Thyroid gland (tissue), 4 donors: ENCODE measurements at regions not wholly inside any gene's neighbourhood (a gene's known extent, or its start where the extent isn't known, plus 50 kb on each side); places are given as distances from the start of the nearest gene placed in this dataset.
"Not testable (repeated sequence)": the region's sequence is repeated elsewhere in the genome, so short reads cannot be mapped to it uniquely, and the experiment has no call there.

Experiments used
- CTCF ChIP-seq, 6 experiments: fragments of 200-600 bp in 3 of 6; fragments of 450-650 bp in 3 of 6; sonication (generic) in 3 of 6; IDR thresholded peaks; one replicate each; pipeline ENCODE4 v1.5.1; 2016 to 2019; ENCODE audit warnings: antibody characterized with exemption in 6 of 6, mild to moderate bottlenecking in 2 of 6, inconsistent platforms in 1 of 6, moderate library complexity in 1 of 6
- POLR2A ChIP-seq, 2 donors: fragments of 450-650 bp; IDR thresholded peaks; one replicate each; pipeline ENCODE4 v1.6.1; 2017; ENCODE audit warnings: antibody characterized with exemption in 2 of 2, mild to moderate bottlenecking in 2 of 2, moderate library complexity in 1 of 2

- peak in 2 of 6 experiments; percentile 6 to 27 for TF ChIP-seq CTCF (IDR thresholded peaks at IDR 0.05)
- not testable (repeated sequence) for TF ChIP-seq POLR2A (IDR thresholded peaks at IDR 0.05)
Observed at GRCh38 chr15:24485885-24486567, 189.5 kb upstream of the NPAP1 start.
